Lung (tissue), 12 donors: ENCODE measurements at regions not wholly inside any gene's neighbourhood (a gene's known extent, or its start where the extent isn't known, plus 50 kb on each side); places are given as distances from the start of the nearest gene placed in this dataset. TPM values are rescaled to one million over a fixed set of nuclear protein-coding genes. Genes with fewer than 3 reads are reported as not detected.

Experiments used
- ATAC-seq: fragments of 200-7000 bp; cut with Tn5 transposase; one replicate; pipeline ENCODE4 v1.9.1; 2020; ENCODE audit warnings: moderate number of reproducible peaks; ENCODE audit not compliant: insufficient read depth, low FRiP score
- DNase-seq, 3 donors: peaks; one replicate each; pipeline ENCODE4 v3.0.0-alpha.2; 2013 to 2017
- H3K27ac ChIP-seq, 2 donors: one replicate each; pipeline ENCODE4 v1.5.1; 2013; ENCODE audit warnings: mild to moderate bottlenecking in 2 of 2, moderate library complexity in 2 of 2, control low read depth in 1 of 2, inconsistent platforms in 1 of 2, low read depth in 1 of 2, low read length in 1 of 2
- H3K27me3 ChIP-seq, 3 donors: one replicate each; pipeline ENCODE4 v1.5.1; 2013; ENCODE audit warnings: low read length in 2 of 3; ENCODE audit not compliant: control insufficient read depth in 3 of 3, insufficient read depth in 3 of 3
- H3K36me3 ChIP-seq, 4 donors: one replicate each; pipeline ENCODE4 v1.5.1; 2013; ENCODE audit warnings: low read length in 4 of 4, mild to moderate bottlenecking in 1 of 4, moderate library complexity in 1 of 4; ENCODE audit not compliant: control insufficient read depth in 4 of 4, insufficient read depth in 4 of 4
- H3K4me1 ChIP-seq, 5 donors: one replicate each; pipeline ENCODE4 v1.5.1; 2013; ENCODE audit warnings: low read length in 5 of 5, mild to moderate bottlenecking in 2 of 5, moderate library complexity in 1 of 5; ENCODE audit not compliant: control insufficient read depth in 5 of 5, insufficient read depth in 5 of 5
- H3K4me3 ChIP-seq: one replicate; pipeline ENCODE4 v1.5.1; 2013; ENCODE audit warnings: mild to moderate bottlenecking, control low read depth, moderate library complexity
- H3K9ac ChIP-seq, 2 donors: one replicate each; pipeline ENCODE4 v1.5.1; 2013; ENCODE audit warnings: low read length in 2 of 2, control low read depth in 1 of 2; ENCODE audit not compliant: insufficient read depth in 1 of 2
- H3K9me3 ChIP-seq, 4 donors: one replicate each; pipeline ENCODE4 v1.5.1; 2013; ENCODE audit warnings: low read length in 3 of 4, mild to moderate bottlenecking in 1 of 4, moderate library complexity in 1 of 4; ENCODE audit not compliant: control insufficient read depth in 4 of 4, insufficient read depth in 3 of 4
- CTCF ChIP-seq: IDR thresholded peaks from 2 replicates; pipeline ENCODE4 v1.5.1; 2012; ENCODE audit warnings: mild to moderate bottlenecking; ENCODE audit errors: control extremely low read depth, extremely low read depth
- WGBS, 2 donors: extraction: QIAGEN DNeasy Blood & Tissue Kit; methylation state at CpG; one replicate each; pipeline ENCODE4 v1.1.7; 2013; 5-methylcytosine and 5-hydroxymethylcytosine counted together
- small RNA-seq: library from RNA; depleted of rRNA; stranded (forward); fragments of <200 nt; gene quantifications from one replicate; pipeline ENCODE3, GENCODE V24; 2014; ENCODE audit warnings: low replicate concordance
- donor health status: control.
- donor health status: control.
- donor health status: Bipolar disorder and iron deficiency.
- donor health status: healthy.
- donor health status: DM: yes; HTN: yes; CAD: no.

- Histone ChIP-seq H3K4me1 (no peaks in the 10 kb centered on the region), H3K9ac (no peak overlapping the region), H3K27ac (no peak overlapping the region), H3K36me3 (no peaks in the 10 kb centered on the region), H3K4me3 (no peak overlapping the region), H3K9me3 (peaks cover 0 to 2% (median 0%) of the 10 kb centered on the region in 4 donors), H3K27me3 (no peaks in the 10 kb centered on the region)
- no peak for TF ChIP-seq CTCF
- WGBS, 2 donors, result 89 to 91% methylated on average over 5 of the region's 5 CpGs
- no peak for DNase-seq
- no peak for ATAC-seq
Measured at GRCh38 chr6:4185419-4185818, 50.0 kb upstream of the ECI2 start.

Small RNA genes in the stretch of these regions (small RNA-seq; reads per million reads assigned to genes)
- gene AL133393.1, result not detected
- gene RNA5SP202, result 0.44 reads per million, percentile 55 among the genes with 10 or more reads in this experiment
